Gastroesophageal sphincter (tissue), 3 donors: ENCODE measurements at regions not wholly inside any gene's neighbourhood (a gene's known extent, or its start where the extent isn't known, plus 50 kb on each side); places are given as distances from the start of the nearest gene placed in this dataset.

ENCODE experiments used
- CTCF ChIP-seq, 4 experiments: fragments of 200-600 bp in 2 of 4; fragments of 450-650 bp in 2 of 4; sonication (generic) in 1 of 4; IDR thresholded peaks; one replicate each; pipeline ENCODE4 v1.5.1; 2017 to 2019; ENCODE audit warnings: antibody characterized with exemption in 4 of 4, mild to moderate bottlenecking in 2 of 4, moderate library complexity in 2 of 4
- POLR2AphosphoS5 ChIP-seq: sonication (generic); formaldehyde crosslinking; IDR thresholded peaks from one replicate; pipeline ENCODE4 v1.6.1; 2017; ENCODE audit warnings: antibody characterized with exemption

GRCh38 chr13:54210397-54211049 is 1181.9 kb downstream of the OLFM4 start:
- TF ChIP-seq POLR2AphosphoS5 (no peak), CTCF (IDR thresholded peaks at IDR 0.05) (no peak)
